Mononuclear cell (primary cell): ENCODE measurements at regions not wholly inside any gene's neighbourhood (a gene's known extent, or its start where the extent isn't known, plus 50 kb on each side); places are given as distances from the start of the nearest gene placed in this dataset.

Experiments used
- H3K27me3 ChIP-seq: 2 replicates; pipeline ENCODE4 v1.6.0; 2011; ENCODE audit warnings: low read length, control low read depth; ENCODE audit not compliant: insufficient read depth
- H3K4me1 ChIP-seq: 2 replicates; pipeline ENCODE4 v1.5.1; 2011; ENCODE audit warnings: mild to moderate bottlenecking, low read length, control low read depth; ENCODE audit not compliant: insufficient read depth
- H3K4me3 ChIP-seq: 2 replicates; pipeline ENCODE4 v1.5.1; 2011; ENCODE audit warnings: mild to moderate bottlenecking, low read length, moderate library complexity
- H3K9me3 ChIP-seq: 2 replicates; pipeline ENCODE4 v1.5.1; 2011; ENCODE audit warnings: low read depth, mild to moderate bottlenecking, control low read depth, low read length

DNA sequence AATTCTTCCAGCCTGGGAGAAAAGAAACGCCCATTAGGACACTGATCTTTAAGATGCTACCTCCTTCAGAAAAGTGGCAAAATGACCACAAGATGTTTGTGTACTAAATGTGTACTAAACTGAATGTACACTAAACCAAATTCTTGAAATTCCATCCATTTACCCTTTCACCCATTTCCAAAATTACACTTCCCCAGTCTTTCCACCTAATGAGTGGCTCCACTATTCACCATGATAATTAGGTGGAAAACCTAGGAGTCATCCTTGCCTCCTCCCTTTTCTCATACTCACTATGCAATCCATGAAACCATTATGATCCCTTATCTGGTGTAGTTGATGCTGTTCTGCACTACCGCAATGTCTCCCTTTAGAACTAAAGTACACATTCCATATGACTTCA lies 452.1 kb upstream of the THBS1 start:
- Histone ChIP-seq H3K4me3 (no peak overlapping the region), H3K27me3 (no peaks in the 10 kb centered on the region), H3K9me3 (no peaks in the 10 kb centered on the region), H3K4me1 (no peaks in the 10 kb centered on the region)

GRCh38 chr15:39130556-39131379 lies 450.1 kb upstream of the THBS1 start:
- H3K9me3 ChIP-seq, result no peaks in the 10 kb centered on the region
- H3K4me1 ChIP-seq, result no peaks in the 10 kb centered on the region
- H3K4me3 ChIP-seq, result no peak overlapping the region
- H3K27me3 ChIP-seq, result no peaks in the 10 kb centered on the region

GRCh38 chr15:39131609-39132008 lies 449.3 kb upstream of the THBS1 start:
- Histone ChIP-seq H3K9me3 (no peaks in the 10 kb centered on the region), H3K4me1 (no peaks in the 10 kb centered on the region), H3K4me3 (no peak overlapping the region), H3K27me3 (no peaks in the 10 kb centered on the region)

- no peaks in the 10 kb centered on the region for H3K9me3 ChIP-seq
- no peak overlapping the region for H3K4me3 ChIP-seq
- no peaks in the 10 kb centered on the region for H3K4me1 ChIP-seq
- H3K27me3 ChIP-seq, result no peaks in the 10 kb centered on the region
Measured at GRCh38 chr15:39132070-39132469, 448.8 kb upstream of the THBS1 start.

- Histone ChIP-seq H3K9me3 (no peaks in the 10 kb centered on the region), H3K4me3 (no peak overlapping the region), H3K27me3 (no peaks in the 10 kb centered on the region), H3K4me1 (no peaks in the 10 kb centered on the region)
Measured at GRCh38 chr15:39132954-39133600, 447.8 kb upstream of the THBS1 start.

DNA sequence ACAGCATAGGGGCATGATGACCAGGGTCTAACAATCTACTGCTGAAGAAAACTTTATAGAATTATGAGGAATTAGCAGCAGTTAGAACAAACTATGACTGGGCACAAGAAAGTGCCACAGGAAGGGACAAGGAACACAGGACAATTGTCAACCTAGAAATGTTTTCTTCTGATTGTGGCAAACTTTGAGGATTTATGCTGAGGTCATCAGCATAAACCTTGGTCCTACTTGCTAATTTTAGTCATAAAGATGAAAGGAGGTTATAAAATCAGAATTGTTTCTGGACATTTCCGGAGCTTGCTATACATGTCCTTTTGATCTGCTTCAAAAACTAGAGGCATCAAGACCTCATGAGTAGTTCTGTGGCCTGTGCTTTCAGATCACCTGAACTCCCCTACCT lies 446.6 kb upstream of the THBS1 start:
- Histone ChIP-seq H3K4me3 (no peak overlapping the region), H3K9me3 (no peaks in the 10 kb centered on the region), H3K27me3 (no peaks in the 10 kb centered on the region), H3K4me1 (no peaks in the 10 kb centered on the region)

DNA sequence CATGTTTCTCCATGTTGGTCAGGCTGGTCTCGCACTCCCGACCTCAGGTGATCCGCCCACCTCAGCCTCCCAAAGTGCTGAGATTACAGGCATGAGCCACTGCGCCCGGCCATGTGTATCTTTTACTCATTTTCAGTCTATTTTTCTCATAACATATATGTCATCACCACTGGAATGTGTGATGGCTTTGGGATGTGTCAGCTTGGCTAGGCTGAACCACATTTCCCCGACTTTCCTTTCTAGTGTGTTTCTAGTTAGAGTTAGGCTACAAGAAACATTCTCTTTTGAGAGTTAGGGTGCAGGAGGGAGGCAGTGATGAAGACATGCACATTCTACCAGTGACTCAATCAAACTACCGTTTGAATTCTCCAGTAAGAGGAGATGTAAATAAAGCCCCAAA lies 444.9 kb upstream of the THBS1 start:
- no peaks in the 10 kb centered on the region for H3K9me3 ChIP-seq
- H3K4me3 ChIP-seq, result no peak overlapping the region
- H3K27me3 ChIP-seq, result no peaks in the 10 kb centered on the region
- no peaks in the 10 kb centered on the region for H3K4me1 ChIP-seq

DNA sequence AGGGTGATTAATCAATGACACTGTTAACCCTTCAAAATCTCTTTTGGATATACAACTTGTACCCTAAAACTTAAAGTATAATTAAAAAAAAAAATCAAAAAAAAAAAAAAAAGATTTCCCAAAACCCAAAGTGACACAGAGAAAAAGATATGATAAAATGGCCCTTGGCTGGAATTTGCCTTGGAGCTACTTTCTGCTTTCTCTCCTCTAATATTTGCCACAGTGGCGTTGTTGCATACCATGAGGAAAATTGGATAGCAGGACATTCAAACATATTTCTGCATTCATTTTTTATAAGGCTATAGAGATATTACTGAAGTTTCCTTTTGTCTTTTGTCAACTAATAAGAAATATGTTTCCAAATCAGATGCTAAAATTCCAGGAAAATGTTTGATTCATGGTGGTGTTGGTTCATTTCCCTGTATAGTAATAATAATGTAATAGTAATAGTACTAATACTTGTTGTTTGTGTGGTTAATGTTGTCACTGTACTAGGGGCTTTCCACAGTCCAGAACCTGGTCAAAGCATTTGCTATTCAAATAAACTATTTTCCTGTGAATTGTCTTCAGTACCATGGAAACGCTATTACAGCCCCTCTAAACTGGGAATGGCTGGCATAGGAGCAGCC lies 441.3 kb upstream of the THBS1 start:
- no peaks in the 10 kb centered on the region for H3K4me1 ChIP-seq
- no peaks in the 10 kb centered on the region for H3K9me3 ChIP-seq
- no peak overlapping the region for H3K4me3 ChIP-seq
- H3K27me3 ChIP-seq, result no peaks in the 10 kb centered on the region

DNA sequence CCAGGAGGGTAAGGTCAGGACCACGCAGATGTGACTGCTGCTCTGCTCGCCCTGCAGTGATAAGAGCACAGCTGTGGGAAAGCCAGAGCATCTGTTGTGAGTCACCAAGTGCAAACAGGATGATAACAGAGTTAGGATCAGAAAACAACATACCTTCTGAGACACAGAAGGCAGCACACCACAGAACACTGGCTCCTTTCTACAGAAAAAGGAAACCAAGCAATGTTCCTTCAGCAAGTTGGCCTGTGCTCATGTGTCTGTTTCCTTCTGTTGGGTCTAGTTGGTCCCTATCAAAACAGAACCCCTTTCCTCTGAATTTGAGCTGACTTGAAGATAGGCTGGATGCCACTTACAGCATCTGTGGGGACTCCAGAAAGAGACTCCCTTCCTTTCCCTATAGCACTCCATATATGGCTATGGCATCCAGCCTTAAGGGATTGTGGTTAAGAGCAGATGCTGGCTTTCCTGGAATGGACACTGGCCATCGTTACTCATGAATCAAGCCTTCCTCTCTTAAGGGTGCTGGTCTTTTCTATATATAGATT lies 440.7 kb upstream of the THBS1 start:
- H3K9me3 ChIP-seq, result no peaks in the 10 kb centered on the region
- no peak overlapping the region for H3K4me3 ChIP-seq
- H3K4me1 ChIP-seq, result no peaks in the 10 kb centered on the region

DNA sequence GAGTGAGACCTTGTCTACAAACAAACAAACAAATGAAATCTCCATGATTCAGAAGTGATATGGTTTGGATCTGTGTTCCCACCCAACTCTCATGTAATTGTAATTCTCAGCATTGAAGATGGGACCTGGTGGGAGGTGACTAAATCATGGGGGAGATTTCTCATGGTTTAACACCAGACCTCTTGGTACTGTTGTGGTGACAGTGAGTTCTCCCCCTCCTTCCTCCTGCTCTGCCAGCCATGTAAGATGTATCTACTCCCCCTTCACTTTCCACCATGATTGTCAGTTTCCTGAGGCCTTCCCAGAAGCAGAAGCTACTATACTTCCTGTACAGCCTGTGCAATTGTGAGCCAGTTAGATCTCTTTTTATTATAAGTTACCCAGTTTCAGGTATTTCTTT lies 438.4 kb upstream of the THBS1 start:
- Histone ChIP-seq H3K9me3 (no peaks in the 10 kb centered on the region), H3K4me1 (no peaks in the 10 kb centered on the region)

More for the DNA sequence above, 440.7 kb upstream of the THBS1 start:
- H3K27me3 ChIP-seq, result no peaks in the 10 kb centered on the region

DNA sequence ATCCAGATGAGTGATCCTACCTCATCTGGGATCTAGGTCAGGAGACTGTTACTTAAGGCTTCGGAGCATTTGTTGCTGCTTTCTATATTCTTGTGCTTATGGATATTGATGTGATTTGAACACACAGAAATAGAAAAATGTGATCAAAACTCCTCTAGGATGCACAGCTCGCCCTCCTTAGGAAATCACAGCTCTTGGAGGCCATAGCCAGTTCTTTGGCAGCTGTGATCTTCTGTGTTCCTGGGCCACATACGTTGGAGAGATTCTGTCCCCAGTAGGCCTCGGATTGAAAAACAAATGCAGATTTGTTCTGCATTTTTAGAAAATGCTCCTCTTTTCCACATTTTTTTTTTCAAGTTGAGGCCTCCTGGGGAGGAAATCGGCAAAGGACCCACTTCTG lies 437.4 kb upstream of the THBS1 start:
- H3K27me3 ChIP-seq, result no peaks in the 10 kb centered on the region
- H3K4me1 ChIP-seq, result no peaks in the 10 kb centered on the region
- no peak overlapping the region for H3K4me3 ChIP-seq
- H3K9me3 ChIP-seq, result no peaks in the 10 kb centered on the region

More for the DNA sequence above, 438.4 kb upstream of the THBS1 start:
- Histone ChIP-seq H3K27me3 (no peaks in the 10 kb centered on the region), H3K4me3 (no peak overlapping the region)

DNA sequence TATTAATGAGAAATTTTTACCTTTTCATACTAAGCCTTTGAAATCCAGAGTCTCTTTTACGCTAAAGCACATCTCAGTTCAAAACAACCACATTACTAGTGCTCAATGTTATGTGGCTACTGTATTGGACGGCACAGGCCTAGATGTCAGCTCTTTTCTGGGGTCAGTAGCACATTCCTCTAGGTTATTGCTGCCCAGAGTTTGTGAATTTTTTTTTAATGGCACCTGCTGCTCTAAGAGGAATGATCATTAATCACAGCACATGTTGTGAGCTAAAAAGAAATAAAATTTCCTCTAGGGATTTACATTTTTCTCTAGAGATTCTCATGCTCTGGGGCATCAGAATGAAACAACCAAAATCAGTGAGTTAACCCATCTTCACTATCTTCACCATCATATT lies 436.8 kb upstream of the THBS1 start:
- Histone ChIP-seq H3K27me3 (no peaks in the 10 kb centered on the region), H3K4me3 (no peak overlapping the region), H3K9me3 (no peaks in the 10 kb centered on the region), H3K4me1 (no peaks in the 10 kb centered on the region)

DNA sequence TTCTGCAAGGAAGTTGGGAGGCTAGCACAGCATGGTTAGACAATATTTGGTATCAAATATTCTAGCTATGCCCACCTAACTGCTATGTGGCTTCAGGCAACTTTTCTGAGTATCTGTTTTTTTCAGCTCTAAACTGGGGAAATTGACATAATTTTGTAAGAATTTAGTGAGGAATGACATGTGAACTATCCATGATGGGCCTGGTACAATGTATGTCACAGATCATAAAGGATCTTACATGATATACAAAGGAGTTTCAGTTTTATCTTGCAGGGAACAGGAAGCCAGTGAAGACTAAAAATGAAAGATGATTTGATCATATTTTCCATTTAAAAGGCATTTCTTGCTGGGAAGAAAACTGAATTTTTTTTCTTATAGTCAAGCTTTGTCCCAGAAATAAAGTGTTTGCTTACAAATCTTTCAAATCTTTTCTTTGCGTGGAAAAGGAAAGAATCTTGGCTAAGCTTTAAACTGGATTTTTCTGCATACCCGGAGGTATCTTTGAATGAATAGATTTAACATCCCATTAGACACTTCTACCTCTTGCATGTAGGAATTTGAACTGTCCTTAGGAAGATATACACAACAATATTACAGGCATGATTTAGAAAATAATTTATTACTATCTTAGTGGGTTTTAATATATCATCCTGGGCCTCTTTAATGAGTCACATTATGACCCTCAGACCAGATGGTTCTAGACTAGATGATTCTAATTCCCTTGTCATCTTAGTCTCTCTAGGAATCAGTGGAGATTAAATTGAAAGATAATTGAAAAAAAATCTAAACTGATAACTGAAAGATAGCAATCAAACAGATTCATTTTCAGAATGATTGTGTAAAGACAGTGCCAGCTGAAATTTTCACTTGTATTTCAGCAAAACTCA lies 436.0 kb upstream of the THBS1 start:
- H3K9me3 ChIP-seq, result no peaks in the 10 kb centered on the region
- no peak overlapping the region for H3K4me3 ChIP-seq
- H3K4me1 ChIP-seq, result no peaks in the 10 kb centered on the region
- H3K27me3 ChIP-seq, result no peaks in the 10 kb centered on the region

GRCh38 chr15:39145854-39146625 lies 434.8 kb upstream of the THBS1 start:
- Histone ChIP-seq H3K9me3 (no peaks in the 10 kb centered on the region), H3K4me3 (no peak overlapping the region), H3K4me1 (no peaks in the 10 kb centered on the region)

More at GRCh38 chr15:39145854-39146625, 434.8 kb upstream of the THBS1 start:
- peaks cover 1% of the 10 kb centered on the region for H3K27me3 ChIP-seq
